ENCODE measurements at regions not wholly inside any gene's neighbourhood (a gene's known extent, or its start where the extent isn't known, plus 50 kb on each side); places are given as distances from the start of the nearest gene placed in this dataset.

- DNase-seq, result no peak
Measured at GRCh38 chr17:71681427-71682173, 439.2 kb upstream of the SOX9 start.

- no peak for DNase-seq
Measured at GRCh38 chr17:71682174-71682494, 438.7 kb upstream of the SOX9 start.

- DNase-seq, result no peak
Measured at GRCh38 chr17:71689782-71690181, 431.0 kb upstream of the SOX9 start.

GRCh38 chr17:71699907-71700306, 420.9 kb upstream of the SOX9 start:
- DNase-seq, result no peak

GRCh38 chr17:71703701-71704100, 417.1 kb upstream of the SOX9 start:
- no peak for DNase-seq

GRCh38 chr17:71709271-71709890, 411.4 kb upstream of the SOX9 start:
- DNase-seq, result no peak

- no peak for DNase-seq
Measured at GRCh38 chr17:71709946-71710345, 410.9 kb upstream of the SOX9 start.

GRCh38 chr17:71710816-71711215, 410.0 kb upstream of the SOX9 start:
- no peak for DNase-seq

GRCh38 chr17:71713846-71714245, 407.0 kb upstream of the SOX9 start:
- no peak for DNase-seq

GRCh38 chr17:71724339-71724738, 396.5 kb upstream of the SOX9 start:
- DNase-seq, result no peak

GRCh38 chr17:71725811-71726210, 395.0 kb upstream of the SOX9 start:
- DNase-seq, result no peak

GRCh38 chr17:71726341-71726740, 394.5 kb upstream of the SOX9 start:
- no peak for DNase-seq

- no peak for DNase-seq
Measured at GRCh38 chr17:71727292-71727691, 393.5 kb upstream of the SOX9 start.

GRCh38 chr17:71727723-71728122, 393.1 kb upstream of the SOX9 start:
- DNase-seq, result no peak

GRCh38 chr17:71730871-71731270, 389.9 kb upstream of the SOX9 start:
- no peak for DNase-seq

- DNase-seq, result no peak
Measured at GRCh38 chr17:71735893-71736292, 384.9 kb upstream of the SOX9 start.

GRCh38 chr17:71740866-71741265, 380.0 kb upstream of the SOX9 start:
- no peak for DNase-seq

- no peak for DNase-seq
Measured at GRCh38 chr17:71741836-71742235, 379.0 kb upstream of the SOX9 start.

GRCh38 chr17:71748872-71749271, 371.9 kb upstream of the SOX9 start:
- DNase-seq, result no peak

- DNase-seq, result no peak
Measured at GRCh38 chr17:71753070-71753469, 367.8 kb upstream of the SOX9 start.

GRCh38 chr17:71757156-71757555, 363.7 kb upstream of the SOX9 start:
- DNase-seq, result no peak

GRCh38 chr17:71757956-71758355, 362.9 kb upstream of the SOX9 start:
- no peak for DNase-seq

- no peak for DNase-seq
Measured at GRCh38 chr17:71759422-71760060, 361.3 kb upstream of the SOX9 start.

- no peak for DNase-seq
Measured at GRCh38 chr17:71760062-71760720, 360.6 kb upstream of the SOX9 start.
